H1 (cell line): ENCODE measurements at regions not wholly inside any gene's neighbourhood (a gene's known extent, or its start where the extent isn't known, plus 50 kb on each side); places are given as distances from the start of the nearest gene placed in this dataset.

Source experiments
- CTCF ChIA-PET: fragments of 300-600 bp; sonication (Branson Sonifier 250); formaldehyde crosslinking; loops from one replicate; lab custom pipeline; 2021; ENCODE audit not compliant: partially characterized antibody; lab: Charles Lee
- POLR2A ChIA-PET: fragments of 300-600 bp; sonication (Branson Sonifier 250); formaldehyde crosslinking; loops from one replicate; lab custom pipeline; 2021; ENCODE audit warnings: inconsistent platforms; ENCODE audit not compliant: partially characterized antibody; lab: Charles Lee
- DNase-seq, 2 experiments: peaks; one replicate each; pipeline versions ENCODE4 v3.0.0 to v3.0.0-alpha.2; 2010 to 2022; ENCODE audit warnings: low spot score in 2 of 2, low read depth in 1 of 2, mixed read lengths in 1 of 2
- FAIRE-seq: peaks from 2 replicates; lab custom pipeline; 2011; peaks lifted over from hg19 to GRCh38; lab: Jason Lieb, UNC
- H2AFZ ChIP-seq: 2 replicates; pipeline ENCODE4 v1.8.1; 2012; ENCODE audit warnings: low read length, inconsistent platforms
- H2AK5ac ChIP-seq: 2 replicates; pipeline ENCODE4 v1.6.1; 2013; ENCODE audit warnings: low read depth, low read length
- H2BK120ac ChIP-seq: replicated peaks from 2 replicates; pipeline ENCODE3; 2013; ENCODE audit warnings: low read depth, low read length, inconsistent platforms
- H2BK12ac ChIP-seq: 2 replicates; pipeline ENCODE4 v1.6.1; 2013; ENCODE audit warnings: low read depth, low read length
- H2BK15ac ChIP-seq: 2 replicates; pipeline ENCODE4 v1.6.1; 2013; ENCODE audit warnings: low read length
- H2BK20ac ChIP-seq: 2 replicates; pipeline ENCODE4 v1.6.1; 2013; ENCODE audit warnings: low read length
- H2BK5ac ChIP-seq: 2 replicates; pipeline ENCODE4 v1.6.1; 2013; ENCODE audit warnings: low read depth, low read length
- H3K14ac ChIP-seq: 2 replicates; pipeline ENCODE4 v1.6.1; 2013; ENCODE audit warnings: inconsistent platforms; ENCODE audit not compliant: insufficient read length
- H3K18ac ChIP-seq: 2 replicates; pipeline ENCODE4 v1.6.1; 2013; ENCODE audit warnings: low read length; ENCODE audit errors: extremely low read depth
- H3K23ac ChIP-seq: 2 replicates; pipeline ENCODE4 v1.6.1; 2013; ENCODE audit warnings: inconsistent platforms; ENCODE audit not compliant: insufficient read length
- H3K23me2 ChIP-seq: 2 replicates; pipeline ENCODE4 v1.6.1; 2013; ENCODE audit warnings: low read depth, low read length
- H3K27ac ChIP-seq: 2 replicates; pipeline ENCODE4 v1.6.1; 2011; ENCODE audit warnings: low read depth, low read length, inconsistent platforms
- H3K27me3 ChIP-seq, 4 experiments: replicated peaks in 1 of 4; 1 replicate in 1 of 4; 2 replicates in 3 of 4; pipeline versions ENCODE4 v1.6.1 to v1.8.1; 2011 to 2013; ENCODE audit warnings: low read length in 3 of 4, mild to moderate bottlenecking in 3 of 4, inconsistent platforms in 2 of 4, mixed read lengths in 2 of 4, moderate library complexity in 1 of 4; ENCODE audit not compliant: control insufficient read depth in 3 of 4, insufficient read depth in 3 of 4; ENCODE audit errors: extremely low read depth in 1 of 4
- H3K36me3 ChIP-seq, 4 experiments: 2 replicates each; pipeline versions ENCODE4 v1.6.1 to v1.8.1; 2011 to 2013; ENCODE audit warnings: mild to moderate bottlenecking in 4 of 4, low read length in 3 of 4, moderate library complexity in 2 of 4, control low read depth in 1 of 4, inconsistent platforms in 1 of 4; ENCODE audit not compliant: insufficient read depth in 4 of 4, control insufficient read depth in 2 of 4
- H3K4ac ChIP-seq: replicated peaks from 2 replicates; pipeline ENCODE3; 2013; ENCODE audit warnings: low read length, low read depth, mixed read lengths, inconsistent platforms; ENCODE audit not compliant: insufficient read length
- H3K4me1 ChIP-seq, 4 experiments: replicated peaks in 1 of 4; 1 replicate in 1 of 4; 2 replicates in 3 of 4; pipeline versions ENCODE4 v1.6.1 to v1.8.1; 2011 to 2013; ENCODE audit warnings: low read length in 3 of 4, inconsistent platforms in 2 of 4, mixed read lengths in 1 of 4; ENCODE audit not compliant: insufficient read depth in 4 of 4, control insufficient read depth in 3 of 4
- H3K4me2 ChIP-seq, 2 experiments: 2 replicates each; pipeline versions ENCODE4 v1.6.1 to v1.8.1; 2011 to 2013; ENCODE audit warnings: low read depth in 2 of 2, low read length in 2 of 2, control low read depth in 1 of 2, inconsistent platforms in 1 of 2, mild to moderate bottlenecking in 1 of 2; ENCODE audit not compliant: insufficient read depth in 1 of 2
- H3K4me3 ChIP-seq, 4 experiments: fragments of 200-600, 300-600 bp in 1 of 4; sonication (generic), shearing (Covaris generic), sonication (Bioruptor Twin) in 1 of 4; 2 replicates each; pipeline versions ENCODE4 v1.5.1 to v1.8.1; 2011 to 2016; ENCODE audit warnings: low read length in 4 of 4, low read depth in 3 of 4, control low read depth in 2 of 4, inconsistent platforms in 2 of 4, mild to moderate bottlenecking in 2 of 4, mixed read lengths in 1 of 4, moderate library complexity in 1 of 4; ENCODE audit not compliant: insufficient read depth in 2 of 4; ENCODE audit errors: extremely low read depth in 1 of 4
- H3K56ac ChIP-seq: replicated peaks from 2 replicates; pipeline ENCODE3; 2013; ENCODE audit warnings: low read depth, mild to moderate bottlenecking, mixed read lengths, low read length, inconsistent platforms; ENCODE audit not compliant: insufficient read length
- H3K79me1 ChIP-seq: 2 replicates; pipeline ENCODE4 v1.6.1; 2013; ENCODE audit warnings: low read depth, low read length, control low read depth
- H3K79me2 ChIP-seq, 2 experiments: 2 replicates each; pipeline versions ENCODE4 v1.6.1 to v1.8.1; 2012 to 2013; ENCODE audit warnings: low read length in 2 of 2, mild to moderate bottlenecking in 2 of 2, inconsistent platforms in 1 of 2; ENCODE audit not compliant: insufficient read depth in 2 of 2, control insufficient read depth in 1 of 2
- H3K9ac ChIP-seq, 4 experiments: replicated peaks in 1 of 4; 1 replicate in 1 of 4; 2 replicates in 3 of 4; pipeline versions ENCODE4 v1.6.1 to v1.8.1; 2011 to 2013; ENCODE audit warnings: low read depth in 3 of 4, low read length in 3 of 4, control low read depth in 2 of 4, mild to moderate bottlenecking in 2 of 4, moderate library complexity in 2 of 4, inconsistent platforms in 1 of 4; ENCODE audit errors: extremely low read depth in 1 of 4
- H3K9me3 ChIP-seq, 2 experiments: 2 replicates each; pipeline versions ENCODE4 v1.6.1 to v1.8.1; 2012 to 2013; ENCODE audit warnings: mild to moderate bottlenecking in 2 of 2, moderate library complexity in 2 of 2, control low read depth in 1 of 2, inconsistent platforms in 1 of 2, low read depth in 1 of 2, low read length in 1 of 2, mixed read lengths in 1 of 2; ENCODE audit not compliant: insufficient read depth in 2 of 2
- H4K20me1 ChIP-seq, 2 experiments: replicated peaks in 1 of 2; 2 replicates each; pipeline versions ENCODE3 to v1.8.1; 2011 to 2013; ENCODE audit warnings: inconsistent platforms in 2 of 2, low read length in 2 of 2, mild to moderate bottlenecking in 1 of 2; ENCODE audit not compliant: insufficient read depth in 2 of 2, control insufficient read depth in 1 of 2
- H4K5ac ChIP-seq: 2 replicates; pipeline ENCODE4 v1.6.1; 2013; ENCODE audit warnings: low read length, low read depth, mixed read lengths, inconsistent platforms; ENCODE audit not compliant: insufficient read length
- H4K8ac ChIP-seq: 2 replicates; pipeline ENCODE4 v1.8.0; 2013; ENCODE audit warnings: mild to moderate bottlenecking, moderate library complexity, low read length, inconsistent platforms; ENCODE audit not compliant: insufficient read depth; ENCODE audit errors: extremely low read depth
- H4K91ac ChIP-seq: replicated peaks from 2 replicates; pipeline ENCODE3; 2013; ENCODE audit warnings: low read length, mixed read lengths, inconsistent platforms; ENCODE audit not compliant: insufficient read length
- CBX5 ChIP-seq: fragments of 300-800, 300-1000 bp; sonication (generic); IDR thresholded peaks from 2 replicates; pipeline ENCODE4 v1.7.1; 2016; ENCODE audit warnings: antibody characterized with exemption, low read length, low read depth
- E2F6 ChIP-seq: IDR thresholded peaks from 2 replicates; pipeline ENCODE4 v1.6.1; 2012; ENCODE audit warnings: inconsistent platforms
- GTF2F1 ChIP-seq: IDR thresholded peaks from 2 replicates; pipeline ENCODE4 v1.6.1; 2012; ENCODE audit warnings: low read depth, low read length, improper control_type of control experiment, borderline replicate concordance
- MAX ChIP-seq: IDR thresholded peaks from 2 replicates; pipeline ENCODE4 v1.6.1; 2012; ENCODE audit warnings: inconsistent platforms
- RFX5 ChIP-seq: IDR thresholded peaks from 2 replicates; pipeline ENCODE4 v1.6.1; 2011; ENCODE audit warnings: low read depth, low read length, improper control_type of control experiment, borderline replicate concordance
- SAP30 ChIP-seq: fragments of 300-600 bp; sonication (generic); IDR thresholded peaks from 2 replicates; pipeline ENCODE4 v1.7.1; 2012; ENCODE audit warnings: low read length, moderate library complexity, mild to moderate bottlenecking, inconsistent platforms; ENCODE audit not compliant: insufficient read depth, insufficient replicate concordance
- SIRT6 ChIP-seq: IDR thresholded peaks from one replicate; pipeline ENCODE4 v1.7.1; 2012; ENCODE audit warnings: low read length, inconsistent platforms
- SIX5 ChIP-seq: IDR thresholded peaks from 2 replicates; pipeline ENCODE4 v1.6.1; 2011; ENCODE audit warnings: mild to moderate bottlenecking, low read depth, low read length
- TEAD4 ChIP-seq: IDR thresholded peaks from 2 replicates; pipeline ENCODE4 v1.6.1; 2012; ENCODE audit warnings: low read depth, low read length, inconsistent platforms, mixed read lengths
- WGBS, 2 experiments: shearing (Covaris generic) in 1 of 2; methylation state at CpG; one replicate each; pipeline versions ENCODE4 v1.1.6 to v1.1.7; 2013 to 2015; ENCODE audit warnings: low lambda C conversion rate in 2 of 2, mixed read lengths in 2 of 2, inconsistent platforms in 1 of 2, low coverage in 1 of 2, missing lambda C conversion rate in 1 of 2; ENCODE audit not compliant: insufficient replicate concordance in 2 of 2, insufficient coverage in 1 of 2, insufficient read length in 1 of 2; ENCODE audit errors: extremely low coverage in 1 of 2, missing lambda C conversion rate in 1 of 2; 5-methylcytosine and 5-hydroxymethylcytosine counted together

- Histone ChIP-seq H3K27ac (no peak overlapping the region), H3K23me2 (no peaks in the 10 kb centered on the region; the same call in 1 of the 2 replicates), H2BK15ac (no peak overlapping the region; the same call in 1 of the 2 replicates), H3K36me3 (no peaks in the 10 kb centered on the region), H3K14ac (no peak overlapping the region), H3K79me2 (no peaks in the 10 kb centered on the region), H3K27me3 (no peaks in the 10 kb centered on the region), H3K56ac (no peak overlapping the region), H3K9me3 (no peaks in the 10 kb centered on the region), H2BK120ac (no peak overlapping the region), H3K4me3 (no peak overlapping the region), H3K79me1 (no peaks in the 10 kb centered on the region), H3K9ac (no peak overlapping the region), H2BK12ac (no peak overlapping the region), H3K4me1 (peaks cover 4 to 11% (median 7%) of the 10 kb centered on the region in 4 experiments; a peak in 6 of 7 replicates), H3K18ac (no peak overlapping the region), H2BK20ac (no peak overlapping the region), H3K4me2 (no peak overlapping the region), H4K20me1 (no peaks in the 10 kb centered on the region), H4K5ac (no peak overlapping the region), H2AFZ (no peak overlapping the region), H2BK5ac (no peak overlapping the region), H2AK5ac (no peak overlapping the region), H4K91ac (no peak overlapping the region), H3K23ac (no peak overlapping the region), H4K8ac (no peak overlapping the region), H3K4ac (no peak overlapping the region)
- WGBS, 2 experiments: 90% methylated on average over 14 of the region's 14 CpGs; no CpG with 5 or more reads in 1 of the 2 experiments
- FAIRE-seq (no peak), DNase-seq (no peak)
- ChIA-PET POLR2A (no interaction called here), CTCF (no interaction called here)
- TF ChIP-seq RFX5 (no peak), SIX5 (no peak), GTF2F1 (no peak), SIRT6 (no peak), TEAD4 (no peak), CBX5 (no peak), SAP30 (no peak), E2F6 (no peak), MAX (no peak)
Measured at GRCh38 chr15:69810431-69811354, 287.0 kb downstream of the TLE3 start.
